ENCODE measurements at regions not wholly inside any gene's neighbourhood (a gene's known extent, or its start where the extent isn't known, plus 50 kb on each side); places are given as distances from the start of the nearest gene placed in this dataset.

DNA sequence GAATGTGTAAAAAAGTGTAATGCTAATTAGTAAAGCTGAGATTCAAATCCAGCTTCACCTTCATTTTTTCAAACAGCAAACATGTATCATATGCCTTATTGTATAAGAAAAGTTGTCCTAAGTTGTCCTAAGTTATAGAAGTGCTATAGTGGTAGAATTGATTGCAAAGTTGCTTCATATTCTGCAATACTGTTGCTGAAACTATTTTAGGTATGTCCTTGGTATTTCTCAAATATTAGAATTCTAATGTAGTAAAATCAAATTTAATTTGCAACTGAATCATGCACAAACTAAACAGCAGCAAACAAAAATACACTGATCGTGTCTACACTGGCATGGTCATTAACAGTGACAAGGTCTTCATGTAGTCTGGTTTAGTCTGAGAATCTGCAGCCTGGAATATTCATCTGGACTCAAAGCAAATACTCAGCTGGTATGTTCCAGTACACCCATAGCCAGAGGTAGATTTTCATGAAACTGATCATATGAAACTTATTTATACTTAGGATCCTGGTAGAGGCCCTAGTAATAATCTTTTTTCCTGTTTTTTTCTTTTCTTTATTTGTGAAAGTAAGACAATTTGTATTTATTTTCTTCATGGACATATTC lies 555.6 kb upstream of the ZEB2 start:
- POLR2A ChIA-PET: no interaction called here
- TF ChIP-seq, protein P1, sequence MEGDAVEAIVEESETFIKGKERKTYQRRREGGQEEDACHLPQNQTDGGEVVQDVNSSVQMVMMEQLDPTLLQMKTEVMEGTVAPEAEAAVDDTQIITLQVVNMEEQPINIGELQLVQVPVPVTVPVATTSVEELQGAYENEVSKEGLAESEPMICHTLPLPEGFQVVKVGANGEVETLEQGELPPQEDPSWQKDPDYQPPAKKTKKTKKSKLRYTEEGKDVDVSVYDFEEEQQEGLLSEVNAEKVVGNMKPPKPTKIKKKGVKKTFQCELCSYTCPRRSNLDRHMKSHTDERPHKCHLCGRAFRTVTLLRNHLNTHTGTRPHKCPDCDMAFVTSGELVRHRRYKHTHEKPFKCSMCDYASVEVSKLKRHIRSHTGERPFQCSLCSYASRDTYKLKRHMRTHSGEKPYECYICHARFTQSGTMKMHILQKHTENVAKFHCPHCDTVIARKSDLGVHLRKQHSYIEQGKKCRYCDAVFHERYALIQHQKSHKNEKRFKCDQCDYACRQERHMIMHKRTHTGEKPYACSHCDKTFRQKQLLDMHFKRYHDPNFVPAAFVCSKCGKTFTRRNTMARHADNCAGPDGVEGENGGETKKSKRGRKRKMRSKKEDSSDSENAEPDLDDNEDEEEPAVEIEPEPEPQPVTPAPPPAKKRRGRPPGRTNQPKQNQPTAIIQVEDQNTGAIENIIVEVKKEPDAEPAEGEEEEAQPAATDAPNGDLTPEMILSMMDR (IDR thresholded peaks at IDR 0.05; ENCODE audit: control extremely low read depth, extremely low read depth, low read depth, missing control alignments): no peak
- no peak for DNase-seq (ENCODE audit: extremely low spot score)
- CTCF ChIA-PET: no interaction called here

DNA sequence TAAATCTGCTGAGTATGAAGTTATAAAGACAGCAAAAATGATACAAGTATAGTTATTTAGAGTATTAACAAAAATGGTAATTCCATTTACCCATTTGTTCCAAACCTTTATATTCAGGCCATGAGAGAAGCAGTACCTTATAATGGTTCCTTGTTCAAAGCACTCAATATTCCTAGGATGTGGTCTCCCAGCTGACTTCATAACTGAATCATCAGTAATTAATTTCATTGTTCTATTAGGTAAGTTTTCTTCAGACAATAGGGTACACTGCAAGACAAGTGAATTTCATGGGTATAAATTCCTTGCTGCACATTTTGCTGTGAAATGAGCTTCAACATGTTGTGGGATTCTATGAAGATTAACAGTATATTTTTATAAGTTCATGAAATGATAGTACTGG lies 550.8 kb upstream of the ZEB2 start:
- ChIA-PET POLR2A (no interaction called here), CTCF (interaction anchor here (1.2 kb wide), 1 partner anchor 10 kb away, joined by 3 read pairs; no protein-coding TSS in a partner anchor)
- TF ChIP-seq, protein P1 (IDR thresholded peaks at IDR 0.05; ENCODE audit: control extremely low read depth, extremely low read depth, low read depth, missing control alignments): no peak
- no peak for DNase-seq (ENCODE audit: extremely low spot score)

DNA sequence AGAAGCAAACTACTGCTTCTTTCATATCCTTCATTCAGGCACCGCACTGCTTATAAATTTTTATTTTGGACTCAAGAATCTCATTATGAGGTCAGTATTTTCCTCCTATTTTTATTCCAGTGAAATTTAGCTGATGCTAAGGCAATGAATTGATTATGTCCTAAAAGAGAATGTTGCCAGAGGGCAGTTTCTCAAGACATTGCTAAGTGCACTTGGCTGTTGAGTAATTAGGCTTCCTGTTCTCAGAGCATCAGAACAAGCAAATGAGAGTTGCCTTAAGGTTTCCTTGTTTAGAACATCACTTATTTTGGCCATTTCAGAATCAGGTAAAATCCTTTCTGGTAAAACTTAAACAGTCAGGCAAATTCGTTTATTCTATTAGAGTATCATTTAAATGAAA lies 548.6 kb upstream of the ZEB2 start:
- DNase-seq (ENCODE audit: extremely low spot score): no peak
- TF ChIP-seq, protein P1 (IDR thresholded peaks at IDR 0.05; ENCODE audit: control extremely low read depth, extremely low read depth, low read depth, missing control alignments): no peak
- POLR2A ChIA-PET: no interaction called here
- CTCF ChIA-PET: no interaction called here

DNA sequence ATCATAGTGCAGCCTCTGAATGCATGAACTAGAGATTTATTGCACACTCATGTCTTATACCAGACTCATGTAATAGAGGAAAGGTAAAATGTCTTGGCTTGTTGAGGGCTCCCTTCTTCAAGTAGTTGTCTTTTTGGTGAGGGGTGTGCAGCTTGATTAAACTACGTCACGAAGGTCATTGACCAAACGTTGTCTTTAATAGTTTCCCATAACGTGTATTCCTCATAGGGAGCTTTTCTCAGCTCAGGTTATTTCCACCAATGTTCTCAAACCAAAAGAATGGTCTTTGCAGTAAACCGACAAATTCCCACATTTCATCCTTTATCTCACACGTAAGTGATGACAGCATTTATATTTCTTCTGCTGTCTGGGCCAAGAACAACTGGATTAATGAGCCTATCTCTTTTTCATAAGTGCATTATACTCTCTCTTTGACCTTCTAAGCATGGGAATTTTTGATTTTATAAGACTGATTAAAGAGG lies 547.7 kb upstream of the ZEB2 start:
- ChIA-PET POLR2A (no interaction called here), CTCF (interaction anchor here (1.7 kb wide), 1 partner anchor 12 kb away, joined by 5 read pairs; no protein-coding TSS in a partner anchor)
- TF ChIP-seq, protein P1 (IDR thresholded peaks at IDR 0.05; ENCODE audit: control extremely low read depth, extremely low read depth, low read depth, missing control alignments): no peak

DNA sequence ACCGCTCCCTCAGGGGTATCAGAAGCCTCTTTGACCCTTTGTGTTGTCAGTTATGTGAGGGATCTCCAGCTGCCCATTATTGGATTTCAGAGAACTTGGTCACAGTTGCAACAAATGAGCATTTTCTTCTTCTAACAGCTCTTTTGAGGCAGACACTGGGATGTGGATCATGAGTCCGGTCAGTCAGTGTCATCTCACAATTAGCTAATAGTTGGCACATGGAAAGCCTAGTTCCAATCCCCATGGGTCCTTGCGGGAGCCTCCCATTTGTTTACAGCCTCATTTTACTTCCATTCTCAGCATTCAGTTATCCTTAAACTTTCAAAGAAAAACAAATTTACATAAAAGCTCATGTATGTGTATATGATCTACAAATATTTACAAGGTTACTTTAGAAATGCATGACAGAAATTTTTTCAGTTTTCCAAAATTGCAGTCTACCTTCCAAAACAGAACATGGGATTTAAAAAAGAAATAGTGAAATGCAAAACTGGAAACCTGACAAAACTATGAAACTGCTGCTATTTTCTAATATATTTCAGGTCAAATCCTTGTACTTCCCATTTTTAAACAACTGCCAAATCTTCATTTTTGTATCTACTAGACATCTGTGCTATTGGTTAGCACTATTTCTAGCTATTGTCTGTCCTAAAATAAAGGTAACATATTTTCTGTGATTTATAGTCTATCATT lies 547.1 kb upstream of the ZEB2 start:
- ChIA-PET CTCF (interaction anchor here (1.7 kb wide), 1 partner anchor 12 kb away, joined by 5 read pairs; no protein-coding TSS in a partner anchor), POLR2A (no interaction called here)
- no peak for DNase-seq (ENCODE audit: extremely low spot score)
- TF ChIP-seq, protein P1 (IDR thresholded peaks at IDR 0.05; ENCODE audit: control extremely low read depth, extremely low read depth, low read depth, missing control alignments): no peak

More for the DNA sequence above, 547.7 kb upstream of the ZEB2 start:
- no peak for DNase-seq (ENCODE audit: extremely low spot score)

DNA sequence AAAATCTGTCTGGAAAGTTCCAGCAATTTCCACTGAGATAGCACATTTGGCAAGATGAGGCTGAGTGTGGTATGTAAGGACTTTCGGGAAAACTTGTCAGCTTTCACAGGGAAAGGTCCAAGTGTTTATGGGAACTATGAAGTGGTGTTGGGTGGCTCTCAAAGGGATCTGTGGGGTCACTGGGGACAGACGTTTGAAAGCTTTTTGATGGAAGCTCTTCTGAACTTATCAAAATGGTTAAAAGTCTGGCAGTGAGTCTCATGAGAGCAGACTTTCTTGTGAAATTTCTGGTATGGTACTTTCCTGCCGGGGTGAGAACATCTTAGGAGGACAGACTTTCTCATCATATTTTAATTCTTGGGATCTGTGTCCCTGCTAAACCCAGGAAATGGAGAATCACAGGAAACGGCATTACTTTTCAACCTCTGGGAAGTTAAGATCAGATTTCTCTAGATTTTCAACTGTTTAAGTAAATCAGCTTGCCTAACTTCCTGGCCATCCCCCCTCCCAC lies 546.3 kb upstream of the ZEB2 start:
- CTCF ChIA-PET: interaction anchor here (1.7 kb wide), 1 partner anchor 11 kb away, joined by 5 read pairs; no protein-coding TSS in a partner anchor
- POLR2A ChIA-PET: no interaction called here
- TF ChIP-seq, protein P1 (IDR thresholded peaks at IDR 0.05; ENCODE audit: control extremely low read depth, extremely low read depth, low read depth, missing control alignments): no peak
- DNase-seq (ENCODE audit: extremely low spot score): no peak
